NCI-H460 (cell line): ENCODE measurements at regions not wholly inside any gene's neighbourhood (a gene's known extent, or its start where the extent isn't known, plus 50 kb on each side); places are given as distances from the start of the nearest gene placed in this dataset.
A peak's percentile ranks its signal among the peaks of the same experiment; 100 is the strongest.

Experiments used
- DNase-seq: peaks from one replicate; pipeline ENCODE4 v3.0.0-alpha.2; 2016; ENCODE audit warnings: low read depth; ENCODE audit errors: extremely low read depth

DNA sequence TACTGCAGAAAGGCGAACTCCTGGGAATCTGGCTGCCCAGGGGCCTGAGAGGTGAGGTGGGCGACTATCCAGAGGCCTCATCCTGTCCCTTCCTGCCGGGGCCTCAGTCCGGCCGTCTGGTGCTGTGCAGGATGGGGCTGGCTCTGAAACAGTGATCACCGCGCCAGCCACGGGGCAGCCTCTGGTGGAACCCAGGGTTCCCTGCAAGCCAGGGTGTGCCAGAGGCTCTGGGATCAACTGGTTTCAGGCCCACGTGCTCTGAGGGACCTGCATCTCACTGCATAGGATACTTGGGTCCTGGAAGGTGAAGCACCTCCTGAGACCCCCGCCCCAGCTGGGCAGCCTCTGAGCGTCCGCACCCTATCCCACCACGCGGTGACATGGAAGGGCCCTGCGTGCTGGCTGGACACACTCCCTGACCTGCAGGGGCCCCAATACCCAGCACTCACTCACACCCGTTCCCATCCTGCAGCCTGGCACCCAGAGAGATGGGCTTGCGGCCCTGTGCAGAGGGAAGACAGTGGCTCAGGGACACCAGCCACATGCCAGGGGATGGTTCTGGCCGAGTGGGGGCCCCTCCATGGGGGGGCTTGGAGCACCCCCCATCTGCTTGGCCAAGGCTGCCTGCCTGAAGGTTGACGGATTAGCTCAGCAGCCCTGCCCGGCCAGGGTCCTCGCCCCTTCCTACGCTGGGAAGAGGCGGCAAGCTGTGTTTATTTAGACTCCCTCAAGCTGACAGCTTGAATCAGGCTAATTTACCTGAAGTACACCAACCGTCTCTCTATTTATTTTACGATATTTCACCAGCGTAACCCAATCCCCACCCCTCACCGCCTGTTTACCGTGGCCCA lies 64.3 kb upstream of the TTC34 start:
- no peak for DNase-seq

- DNase-seq, result no peak
Observed at GRCh38 chr1:2866422-2867086, 65.1 kb upstream of the TTC34 start.

GRCh38 chr1:2867087-2867425 lies 65.6 kb upstream of the TTC34 start:
- no peak for DNase-seq

GRCh38 chr1:2867861-2868260 lies 66.4 kb upstream of the TTC34 start:
- DNase-seq, result no peak

DNA sequence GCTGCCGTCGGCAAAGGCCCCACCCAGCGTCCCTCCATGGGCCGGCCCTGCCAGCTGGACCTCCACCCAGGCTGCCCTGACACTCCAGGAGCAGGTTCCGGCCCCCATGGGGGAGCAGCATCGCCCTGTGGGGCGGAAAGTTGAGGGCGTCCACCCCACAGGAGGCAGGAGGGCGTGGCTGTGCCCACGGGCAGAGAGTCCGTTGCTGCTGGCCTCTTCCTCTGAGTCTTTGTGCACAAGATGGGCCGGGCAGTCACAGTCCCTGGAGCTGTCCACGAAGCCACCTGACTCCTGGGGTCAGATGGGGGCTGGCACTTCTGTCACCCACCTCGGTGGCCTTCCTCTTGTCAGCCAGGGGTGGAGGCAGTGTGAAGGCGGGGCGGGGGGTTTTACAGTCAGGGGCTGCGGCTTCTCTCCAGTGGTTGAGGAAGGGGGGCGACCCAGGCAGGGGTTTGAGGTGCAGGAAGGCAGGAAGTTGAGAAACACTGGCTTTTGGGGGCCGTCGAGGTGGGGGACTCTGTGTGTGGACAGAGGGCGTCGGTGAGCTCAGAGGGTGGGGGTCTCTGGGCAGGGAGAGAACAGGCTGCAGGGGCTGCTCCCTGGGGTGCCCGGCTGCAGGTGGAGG lies 67.2 kb upstream of the TTC34 start:
- DNase-seq, result no peak

- DNase-seq, result no peak
Observed at GRCh38 chr1:2871246-2871815, 69.8 kb upstream of the TTC34 start.

DNA sequence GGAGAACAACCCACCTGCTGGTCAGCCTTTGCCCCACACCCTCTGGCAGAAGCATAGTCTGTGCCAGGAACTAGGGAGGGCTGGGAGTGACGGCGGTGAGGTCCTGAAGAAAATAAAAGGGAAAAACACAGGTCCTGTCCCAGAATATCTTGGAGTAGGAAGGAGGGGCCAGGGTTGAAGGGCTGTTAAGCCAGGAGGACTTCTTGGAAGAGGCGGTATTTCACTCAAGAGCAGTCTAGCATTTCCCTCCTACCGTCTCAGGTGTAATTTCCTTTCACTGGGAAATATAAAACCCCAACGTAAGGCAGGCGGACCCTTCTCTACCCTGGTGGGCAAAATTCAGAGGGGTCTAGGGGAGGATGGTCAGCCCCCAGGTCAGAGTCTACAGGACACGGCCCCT lies 72.7 kb upstream of the TTC34 start:
- DNase-seq, result no peak

GRCh38 chr1:2874607-2875480 lies 73.4 kb upstream of the TTC34 start:
- no peak for DNase-seq

DNA sequence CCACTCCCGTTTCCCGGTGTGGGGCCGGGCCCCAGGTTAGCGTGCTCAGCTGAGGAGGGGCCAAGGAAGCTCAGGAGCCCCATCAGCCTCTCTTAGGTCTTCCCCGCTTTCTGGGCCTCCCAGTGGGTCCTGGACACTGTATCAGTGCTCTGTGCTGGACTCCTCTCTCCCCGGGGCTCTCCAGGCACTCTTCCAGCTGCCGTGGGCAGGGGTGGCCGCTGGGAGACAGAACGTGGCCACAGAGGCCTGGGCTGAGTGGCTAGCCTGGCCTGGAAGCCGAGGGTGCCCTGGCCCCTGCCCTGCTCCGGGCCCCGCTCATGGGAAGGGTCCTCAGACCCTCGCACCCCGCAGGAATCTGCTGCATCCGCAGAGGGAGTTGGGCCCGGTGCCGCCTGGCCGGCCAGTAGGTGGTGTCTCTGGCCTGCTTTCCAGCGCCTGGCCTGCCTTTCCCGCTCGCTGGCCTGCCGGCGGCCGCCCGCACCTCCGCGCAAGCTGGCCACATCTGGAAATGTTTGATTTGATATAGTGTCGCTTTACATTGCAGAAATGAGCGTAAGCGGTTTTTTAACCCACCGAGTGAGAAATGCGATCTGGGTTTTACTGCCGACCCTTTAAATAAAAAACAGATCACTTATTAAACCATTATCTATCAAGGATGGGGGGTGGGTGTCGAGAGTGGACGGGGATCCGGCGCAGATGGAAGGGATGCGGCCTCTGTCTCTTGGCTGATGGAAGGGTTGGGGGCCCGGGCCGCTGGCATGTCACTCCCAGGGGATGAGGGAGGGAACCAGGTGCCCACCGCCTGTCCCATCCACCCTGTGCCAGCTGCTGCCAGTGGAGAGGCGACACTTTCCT lies 74.4 kb upstream of the TTC34 start:
- DNase-seq, result peak; percentile 9

- no peak for DNase-seq
Observed at GRCh38 chr1:2876846-2877245, 75.4 kb upstream of the TTC34 start.

GRCh38 chr1:2877391-2877790 lies 75.9 kb upstream of the TTC34 start:
- no peak for DNase-seq

DNA sequence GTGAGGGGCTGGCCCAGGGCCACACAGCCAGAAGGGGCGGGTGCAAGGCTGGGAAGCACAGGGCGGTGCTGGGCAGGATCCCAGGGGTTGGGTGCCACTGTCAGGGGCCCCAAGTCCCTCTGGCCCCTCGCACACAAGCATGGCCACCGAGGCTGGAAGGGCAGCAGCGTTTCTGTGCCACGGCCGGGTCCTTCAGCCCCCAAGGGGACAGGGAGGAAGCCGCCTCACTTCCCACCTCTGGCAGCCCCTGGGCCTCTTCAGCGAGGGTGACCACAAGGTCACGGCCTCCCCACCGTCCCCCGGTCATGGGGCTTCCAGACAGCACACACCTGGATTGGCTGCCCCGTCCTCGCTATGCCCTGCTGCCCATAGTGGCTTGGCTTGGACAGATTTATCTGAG lies 77.1 kb upstream of the TTC34 start:
- no peak for DNase-seq

DNA sequence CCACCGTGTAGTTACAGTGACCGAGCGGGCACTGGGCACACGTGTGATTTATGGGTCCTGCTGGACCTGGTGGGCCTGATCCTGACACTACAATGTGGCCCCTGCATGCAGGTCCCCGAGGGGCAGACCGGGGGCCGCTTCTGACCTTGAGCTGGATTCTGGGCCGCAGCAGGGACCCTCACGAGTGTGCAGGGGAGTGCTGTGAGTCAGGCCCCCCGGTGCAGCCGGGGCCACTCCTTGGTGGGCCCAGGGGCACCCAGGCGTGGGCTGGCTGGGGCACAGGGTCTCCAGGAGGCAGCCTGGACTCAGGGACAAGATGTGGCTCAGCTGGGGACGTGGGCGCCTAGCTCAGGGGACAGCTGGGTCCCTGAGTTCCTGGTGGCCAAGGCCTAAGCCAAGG lies 77.5 kb upstream of the TTC34 start:
- DNase-seq, result no peak

GRCh38 chr1:2879591-2879990 lies 78.1 kb upstream of the TTC34 start:
- DNase-seq, result no peak

DNA sequence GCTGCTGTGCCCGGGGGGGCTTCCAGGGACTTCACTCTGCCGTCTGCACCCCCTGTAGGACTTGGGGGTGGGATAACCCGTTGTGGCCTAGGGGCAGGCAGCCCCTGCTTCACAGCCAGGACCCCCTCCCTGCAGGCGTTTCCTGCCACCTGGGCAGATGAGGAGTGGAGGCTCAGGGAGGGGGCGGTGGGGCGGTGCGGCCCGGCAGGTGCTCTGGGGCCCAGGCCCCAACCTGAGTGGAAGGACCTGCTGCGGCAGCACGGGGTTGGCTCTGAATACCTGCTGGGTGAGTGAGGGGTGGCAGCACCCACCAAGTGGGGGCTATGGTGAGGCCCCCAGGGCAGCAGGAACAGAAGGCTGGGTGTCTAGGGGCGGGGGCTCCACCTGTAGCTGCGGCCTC lies 78.6 kb upstream of the TTC34 start:
- no peak for DNase-seq

DNA sequence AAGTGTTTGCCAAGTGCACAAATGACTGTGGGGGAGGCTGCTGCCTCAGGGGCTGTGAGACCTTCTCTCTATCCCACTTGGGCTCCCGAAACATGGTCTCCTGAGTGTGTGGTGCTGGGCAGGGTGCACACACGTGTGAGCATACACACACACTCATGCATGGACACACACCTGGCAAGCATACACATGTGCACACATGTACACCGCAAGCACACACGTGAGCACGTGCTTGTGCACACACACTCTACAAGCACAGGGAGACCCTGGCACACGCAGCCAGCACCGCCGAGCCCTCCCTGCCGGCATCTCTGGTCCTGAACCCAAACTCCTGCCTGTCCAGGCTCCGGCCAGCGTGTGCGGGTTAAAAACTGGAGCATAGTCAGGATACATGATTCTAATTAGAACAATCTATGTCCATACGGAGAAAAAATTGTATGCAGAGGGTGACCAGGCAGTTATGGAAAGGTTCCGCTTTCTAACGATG lies 79.4 kb upstream of the TTC34 start:
- no peak for DNase-seq

GRCh38 chr1:2881556-2881955 lies 80.1 kb upstream of the TTC34 start:
- DNase-seq, result no peak

DNA sequence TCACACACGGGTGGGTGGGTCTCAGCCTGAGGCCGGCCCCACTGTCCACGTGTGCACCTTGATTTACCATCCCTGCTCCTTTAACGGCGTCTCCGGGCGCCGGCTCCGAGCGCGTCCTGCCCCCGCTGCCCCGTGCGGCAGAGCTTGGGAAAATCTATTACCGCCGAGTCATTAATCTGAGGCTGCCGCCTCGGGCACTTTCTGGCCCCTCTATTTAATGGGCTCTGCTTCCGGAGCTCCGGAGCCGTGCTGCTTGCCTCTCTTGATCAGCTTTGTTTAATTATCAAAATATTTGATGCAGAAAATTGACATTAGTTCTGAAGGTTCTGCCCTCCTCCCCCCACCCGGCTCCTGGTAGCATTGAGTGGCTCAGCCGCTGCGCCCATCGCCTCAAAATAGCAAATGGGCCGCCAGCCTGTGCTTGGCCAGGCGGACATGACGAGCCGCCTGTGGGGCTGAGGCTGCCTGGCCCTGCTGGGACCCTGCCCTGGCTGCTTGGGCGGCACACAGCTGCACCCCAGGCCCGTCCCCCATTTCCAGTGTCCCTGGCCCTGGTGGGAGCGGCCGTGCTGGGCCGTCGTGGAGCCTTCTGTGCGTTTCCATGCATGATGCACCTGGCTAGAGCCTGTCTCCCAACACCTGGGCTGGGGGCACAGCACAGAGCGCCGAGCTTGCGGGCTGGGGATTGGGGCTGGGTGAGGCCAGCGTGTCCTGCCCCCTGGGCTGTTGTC lies 81.6 kb upstream of the TTC34 start:
- DNase-seq, result no peak

DNA sequence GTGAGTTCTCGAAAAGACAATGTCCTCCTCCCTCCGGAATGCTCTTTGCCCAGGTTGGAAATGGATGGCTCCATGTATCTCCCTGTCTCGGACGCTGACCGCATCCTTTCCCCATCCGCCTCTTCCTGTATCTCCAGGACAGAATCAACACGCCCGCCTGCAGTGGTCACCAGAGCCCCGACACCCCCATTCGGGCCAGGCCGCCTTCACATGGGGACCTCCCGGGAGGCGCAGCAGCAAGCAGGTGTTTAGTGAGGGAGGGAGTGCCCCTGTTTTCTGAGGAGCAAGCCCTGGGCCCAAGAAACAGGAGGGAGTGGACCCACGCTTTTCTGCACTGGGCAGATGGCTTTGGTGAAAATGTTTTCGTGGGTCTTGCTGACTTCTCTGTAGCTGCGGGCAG lies 83.5 kb upstream of the TTC34 start:
- DNase-seq, result no peak
